ENCODE measurements at regions not wholly inside any gene's neighbourhood (a gene's known extent, or its start where the extent isn't known, plus 50 kb on each side); places are given as distances from the start of the nearest gene placed in this dataset.

GRCh38 chr1:73859227-73859626, 338.7 kb downstream of the LRRIQ3 start:
- intact Hi-C loops (cut with micrococcal nuclease), result no loop called here
- Histone ChIP-seq H3K4me3 (ENCODE audit: low read length) (no peak overlapping the region), H3K4me1 (ENCODE audit: control insufficient read depth, insufficient read depth, low read length) (no peaks in the 10 kb centered on the region), H3K27ac (ENCODE audit: low read length) (no peak overlapping the region), H3K9me3 (ENCODE audit: control insufficient read depth, insufficient read depth, low read length) (no peaks in the 10 kb centered on the region), H3K36me3 (ENCODE audit: control insufficient read depth, insufficient read depth, low read length) (no peaks in the 10 kb centered on the region), H3K27me3 (ENCODE audit: control insufficient read depth, insufficient read depth, low read length) (no peaks in the 10 kb centered on the region)
- Mint-ChIP-seq H3K27me3 (ENCODE audit: low read depth in 2 of 2) (no peaks in the 10 kb centered on the region), H3K9me3 (peaks cover 5 to 17% of the 10 kb centered on the region in 2 donors), H3K4me1 (no peaks in the 10 kb centered on the region), H3K36me3 (no peaks in the 10 kb centered on the region), H3K27ac (no peak overlapping the region), H3K4me3 (no peak overlapping the region)
- WGBS (ENCODE audit: insufficient coverage), result no CpG with 5 or more reads among the region's 1 CpG
- no peak for ATAC-seq
- no peak for TF ChIP-seq CTCF (IDR thresholded peaks at IDR 0.05)
- DNase-seq, result no peak

GRCh38 chr1:73854527-73854926, 343.4 kb downstream of the LRRIQ3 start:
- Histone ChIP-seq H3K4me1 (ENCODE audit: control insufficient read depth, insufficient read depth, low read length) (no peaks in the 10 kb centered on the region), H3K27me3 (ENCODE audit: control insufficient read depth, insufficient read depth, low read length) (no peaks in the 10 kb centered on the region), H3K9me3 (ENCODE audit: control insufficient read depth, insufficient read depth, low read length) (no peaks in the 10 kb centered on the region), H3K4me3 (ENCODE audit: low read length) (no peak overlapping the region), H3K27ac (ENCODE audit: low read length) (no peak overlapping the region), H3K36me3 (ENCODE audit: control insufficient read depth, insufficient read depth, low read length) (no peaks in the 10 kb centered on the region)
- intact Hi-C loops (cut with micrococcal nuclease), result no loop called here
- no peak for TF ChIP-seq CTCF (IDR thresholded peaks at IDR 0.05)
- Mint-ChIP-seq H3K9me3 (peaks cover 13 to 15% of the 10 kb centered on the region in 2 donors), H3K4me3 (no peak overlapping the region), H3K27ac (no peak overlapping the region), H3K4me1 (no peaks in the 10 kb centered on the region), H3K27me3 (ENCODE audit: low read depth in 2 of 2) (no peaks in the 10 kb centered on the region), H3K36me3 (no peaks in the 10 kb centered on the region)
- no peak for ATAC-seq
- 57% methylated on average over 2 of the region's 2 CpGs for WGBS (ENCODE audit: insufficient coverage)
- DNase-seq, result no peak

- Histone ChIP-seq H3K27me3 (ENCODE audit: control insufficient read depth, insufficient read depth, low read length) (no peaks in the 10 kb centered on the region), H3K36me3 (ENCODE audit: control insufficient read depth, insufficient read depth, low read length) (no peaks in the 10 kb centered on the region), H3K27ac (ENCODE audit: low read length) (no peak overlapping the region), H3K4me3 (ENCODE audit: low read length) (no peak overlapping the region), H3K9me3 (ENCODE audit: control insufficient read depth, insufficient read depth, low read length) (no peaks in the 10 kb centered on the region), H3K4me1 (ENCODE audit: control insufficient read depth, insufficient read depth, low read length) (no peaks in the 10 kb centered on the region)
- ATAC-seq (no peak), DNase-seq (no peak)
- Mint-ChIP-seq H3K27me3 (ENCODE audit: low read depth in 2 of 2) (no peaks in the 10 kb centered on the region), H3K4me3 (no peak overlapping the region), H3K9me3 (peaks cover 6 to 7% of the 10 kb centered on the region in 2 donors), H3K4me1 (no peaks in the 10 kb centered on the region), H3K36me3 (no peaks in the 10 kb centered on the region), H3K27ac (no peak overlapping the region)
- intact Hi-C loops (cut with micrococcal nuclease), result no loop called here
- no peak for TF ChIP-seq CTCF (IDR thresholded peaks at IDR 0.05)
Observed at GRCh38 chr1:73842436-73842835, 355.5 kb downstream of the LRRIQ3 start.

GRCh38 chr1:73839922-73840321, 358.1 kb downstream of the LRRIQ3 start:
- Histone ChIP-seq H3K4me3 (ENCODE audit: low read length) (no peak overlapping the region), H3K36me3 (ENCODE audit: control insufficient read depth, insufficient read depth, low read length) (no peaks in the 10 kb centered on the region), H3K9me3 (ENCODE audit: control insufficient read depth, insufficient read depth, low read length) (no peaks in the 10 kb centered on the region), H3K27me3 (ENCODE audit: control insufficient read depth, insufficient read depth, low read length) (no peaks in the 10 kb centered on the region), H3K4me1 (ENCODE audit: control insufficient read depth, insufficient read depth, low read length) (no peaks in the 10 kb centered on the region), H3K27ac (ENCODE audit: low read length) (no peak overlapping the region)
- intact Hi-C loops (cut with micrococcal nuclease), result no loop called here
- WGBS (ENCODE audit: insufficient coverage), result 67% methylated on average over 1 of the region's 4 CpGs
- Mint-ChIP-seq H3K9me3 (peaks cover 6 to 10% of the 10 kb centered on the region in 2 donors), H3K4me1 (no peaks in the 10 kb centered on the region), H3K4me3 (no peak overlapping the region), H3K27ac (no peak overlapping the region), H3K36me3 (no peaks in the 10 kb centered on the region), H3K27me3 (ENCODE audit: low read depth in 2 of 2) (no peaks in the 10 kb centered on the region)
- DNase-seq, result peak in 1 of 2 donors; percentile 1
- ATAC-seq, result no peak
- no peak for TF ChIP-seq CTCF (IDR thresholded peaks at IDR 0.05)

All from natural killer cell (primary cell).